NCI-H2227 (cell line): ENCODE measurements at regions not wholly inside any gene's neighbourhood (a gene's known extent, or its start where the extent isn't known, plus 50 kb on each side); places are given as distances from the start of the nearest gene placed in this dataset.
"Not testable (repeated sequence)": the region's sequence is repeated elsewhere in the genome, so short reads cannot be mapped to it uniquely, and the experiment has no call there.

Experiments used
- DNase-seq: peaks from one replicate; lab custom pipeline; 2025; ENCODE audit not compliant: unreplicated experiment; lab: John Stamatoyannopoulos, UW

GRCh38 chr3:55160241-55160983 is 232.6 kb upstream of the LRTM1 start:
- DNase-seq = no peak

- DNase-seq = no peak
These were observed 231.9 kb upstream of the LRTM1 start for GRCh38 chr3:55159711-55160110.

GRCh38 chr3:55159016-55159415 is 231.2 kb upstream of the LRTM1 start:
- no peak for DNase-seq

GRCh38 chr3:55158345-55158744 is 230.5 kb upstream of the LRTM1 start:
- peak; percentile 2 for DNase-seq

GRCh38 chr3:55157731-55158130 is 229.9 kb upstream of the LRTM1 start:
- DNase-seq = no peak

- no peak for DNase-seq
These were observed 229.2 kb upstream of the LRTM1 start for GRCh38 chr3:55156851-55157650.

- DNase-seq = no peak
These were observed 220.2 kb upstream of the LRTM1 start for GRCh38 chr3:55147856-55148720.

- no peak for DNase-seq
These were observed 219.5 kb upstream of the LRTM1 start for GRCh38 chr3:55147406-55147805.

- no peak for DNase-seq
These were observed 218.4 kb upstream of the LRTM1 start for GRCh38 chr3:55146216-55146615.

- DNase-seq = no peak
These were observed 216.3 kb upstream of the LRTM1 start for GRCh38 chr3:55144015-55144673.

- no peak for DNase-seq
These were observed 215.5 kb upstream of the LRTM1 start for GRCh38 chr3:55143336-55143735.

GRCh38 chr3:55136291-55136690 is 208.4 kb upstream of the LRTM1 start:
- DNase-seq = not testable (repeated sequence)

- DNase-seq = peak; percentile 60
These were observed 200.5 kb upstream of the LRTM1 start for GRCh38 chr3:55128225-55128823.

GRCh38 chr3:55127565-55127964 is 199.7 kb upstream of the LRTM1 start:
- DNase-seq = no peak

GRCh38 chr3:55124371-55124770 is 196.5 kb upstream of the LRTM1 start:
- DNase-seq = no peak
